Gastroesophageal sphincter (tissue), 4 donors: ENCODE measurements at regions not wholly inside any gene's neighbourhood (a gene's known extent, or its start where the extent isn't known, plus 50 kb on each side); places are given as distances from the start of the nearest gene placed in this dataset.

ENCODE experiments used
- ATAC-seq: fragments of 150-250 bp; one replicate; pipeline ENCODE4 v1.9.1; 2016; ENCODE audit warnings: mild to moderate bottlenecking, moderate library complexity
- H3K27ac ChIP-seq, 4 donors: fragments of 200-600 bp; sonication (generic) in 3 of 4; 1 replicate in 3 of 4; 2 replicates in 1 of 4; pipeline ENCODE4 v1.5.1; 2016 to 2019
- H3K27me3 ChIP-seq: fragments of 200-600 bp; sonication (generic); one replicate; pipeline ENCODE4 v1.5.1; 2019
- H3K36me3 ChIP-seq, 2 donors: fragments of 200-600 bp; sonication (generic); one replicate each; pipeline ENCODE4 v1.5.1; 2019; ENCODE audit warnings: control low read depth in 1 of 2
- H3K4me1 ChIP-seq, 3 donors: fragments of 200-600 bp; sonication (generic); 1 replicate in 2 of 3; 2 replicates in 1 of 3; pipeline ENCODE4 v1.5.1; 2016 to 2019; ENCODE audit warnings: control low read depth in 2 of 3
- H3K4me3 ChIP-seq, 2 donors: fragments of 200-600 bp; sonication (generic); one replicate each; pipeline ENCODE4 v1.5.1; 2019; ENCODE audit warnings: mild to moderate bottlenecking in 1 of 2, moderate library complexity in 1 of 2
- H3K9me3 ChIP-seq, 3 donors: fragments of 200-600 bp; sonication (generic); one replicate each; pipeline ENCODE4 v1.5.1; 2017 to 2019; ENCODE audit warnings: control low read depth in 2 of 3
- EP300 ChIP-seq: sonication (generic); formaldehyde crosslinking; IDR thresholded peaks from one replicate; pipeline ENCODE4 v1.6.1; 2017; ENCODE audit warnings: antibody characterized with exemption, mild to moderate bottlenecking
- POLR2A ChIP-seq, 2 donors: fragments of 450-650 bp; IDR thresholded peaks; one replicate each; pipeline ENCODE4 v1.6.1; 2017; ENCODE audit warnings: antibody characterized with exemption in 2 of 2, mild to moderate bottlenecking in 2 of 2, moderate library complexity in 1 of 2
- POLR2AphosphoS5 ChIP-seq: sonication (generic); formaldehyde crosslinking; IDR thresholded peaks from one replicate; pipeline ENCODE4 v1.6.1; 2017; ENCODE audit warnings: antibody characterized with exemption
- WGBS, 2 donors: methylation state at CpG; one replicate each; pipeline ENCODE4 v1.1.5; 2018; ENCODE audit warnings: low coverage in 1 of 2; 5-methylcytosine and 5-hydroxymethylcytosine counted together
- TF ChIP-seq, protein P1 (sequence below), 4 experiments: fragments of 200-600 bp in 2 of 4; fragments of 450-650 bp in 2 of 4; sonication (generic) in 1 of 4; IDR thresholded peaks; one replicate each; pipeline ENCODE4 v1.5.1; 2017 to 2019; ENCODE audit warnings: antibody characterized with exemption in 4 of 4, mild to moderate bottlenecking in 2 of 4, moderate library complexity in 2 of 4

DNA sequence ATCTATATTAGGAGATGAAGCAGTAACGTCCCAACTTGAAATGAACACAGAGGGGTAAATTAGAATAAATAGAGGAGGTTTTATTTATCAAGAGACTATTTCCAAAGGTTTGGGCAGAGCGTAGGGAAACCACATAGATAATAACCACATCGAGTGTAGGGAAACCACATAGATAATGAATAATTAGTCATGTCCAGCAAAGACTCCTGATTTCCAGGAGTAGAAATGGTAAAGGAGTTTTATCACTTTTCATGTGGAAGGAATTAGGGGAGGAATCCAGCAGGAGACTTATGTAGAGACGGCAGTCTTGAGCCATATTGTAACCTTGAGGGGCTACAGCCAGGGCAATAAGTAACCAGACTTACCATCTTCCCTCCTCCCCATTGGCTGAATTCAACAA is 136.3 kb upstream of the CSNK1A1L start:
- H3K27me3 ChIP-seq, result no peaks in the 10 kb centered on the region
- no peak for ATAC-seq
- H3K4me3 ChIP-seq, result no peak overlapping the region
- no peaks in the 10 kb centered on the region for H3K4me1 ChIP-seq
- H3K36me3 ChIP-seq, result no peaks in the 10 kb centered on the region
- no peaks in the 10 kb centered on the region for H3K9me3 ChIP-seq
- no peak for TF ChIP-seq EP300
- TF ChIP-seq POLR2A (IDR thresholded peaks at IDR 0.05), result no peak
- no peak for TF ChIP-seq POLR2AphosphoS5
- TF ChIP-seq, protein P1, sequence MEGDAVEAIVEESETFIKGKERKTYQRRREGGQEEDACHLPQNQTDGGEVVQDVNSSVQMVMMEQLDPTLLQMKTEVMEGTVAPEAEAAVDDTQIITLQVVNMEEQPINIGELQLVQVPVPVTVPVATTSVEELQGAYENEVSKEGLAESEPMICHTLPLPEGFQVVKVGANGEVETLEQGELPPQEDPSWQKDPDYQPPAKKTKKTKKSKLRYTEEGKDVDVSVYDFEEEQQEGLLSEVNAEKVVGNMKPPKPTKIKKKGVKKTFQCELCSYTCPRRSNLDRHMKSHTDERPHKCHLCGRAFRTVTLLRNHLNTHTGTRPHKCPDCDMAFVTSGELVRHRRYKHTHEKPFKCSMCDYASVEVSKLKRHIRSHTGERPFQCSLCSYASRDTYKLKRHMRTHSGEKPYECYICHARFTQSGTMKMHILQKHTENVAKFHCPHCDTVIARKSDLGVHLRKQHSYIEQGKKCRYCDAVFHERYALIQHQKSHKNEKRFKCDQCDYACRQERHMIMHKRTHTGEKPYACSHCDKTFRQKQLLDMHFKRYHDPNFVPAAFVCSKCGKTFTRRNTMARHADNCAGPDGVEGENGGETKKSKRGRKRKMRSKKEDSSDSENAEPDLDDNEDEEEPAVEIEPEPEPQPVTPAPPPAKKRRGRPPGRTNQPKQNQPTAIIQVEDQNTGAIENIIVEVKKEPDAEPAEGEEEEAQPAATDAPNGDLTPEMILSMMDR (IDR thresholded peaks at IDR 0.05), result no peak
- H3K27ac ChIP-seq, result no peak overlapping the region
- WGBS, 2 donors, result 45 to 79% methylated on average over 3 to 4 of the region's 4 CpGs

DNA sequence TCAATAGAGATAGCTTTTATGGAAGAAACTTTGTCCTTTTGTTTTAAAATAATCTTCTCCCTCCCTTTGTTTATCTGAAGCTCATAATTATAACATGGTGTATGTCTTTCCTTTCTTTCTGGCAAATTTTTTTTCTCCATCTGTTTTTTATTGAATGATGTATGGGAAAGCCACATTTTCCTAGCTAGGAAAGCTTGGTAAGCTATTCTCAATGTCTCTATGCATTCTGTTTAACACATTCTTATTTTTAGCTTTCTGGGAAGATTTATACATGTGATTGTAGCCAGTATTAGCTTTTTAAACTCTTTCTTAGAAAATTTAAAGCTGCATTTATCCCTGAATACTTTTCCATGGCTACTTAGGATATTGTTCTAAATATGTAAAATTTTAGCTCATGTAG is 124.9 kb upstream of the CSNK1A1L start:
- H3K9me3 ChIP-seq, result no peaks in the 10 kb centered on the region
- ATAC-seq, result no peak
- H3K4me3 ChIP-seq, result no peak overlapping the region
- H3K36me3 ChIP-seq, result no peaks in the 10 kb centered on the region
- no peak overlapping the region for H3K27ac ChIP-seq
- no peaks in the 10 kb centered on the region for H3K27me3 ChIP-seq
- TF ChIP-seq POLR2A (IDR thresholded peaks at IDR 0.05), result no peak
- TF ChIP-seq, protein P1 (IDR thresholded peaks at IDR 0.05), result no peak
- no peak for TF ChIP-seq POLR2AphosphoS5
- no peak for TF ChIP-seq EP300
- peaks cover 0 to 7% (median 0%) of the 10 kb centered on the region in 3 donors for H3K4me1 ChIP-seq

DNA sequence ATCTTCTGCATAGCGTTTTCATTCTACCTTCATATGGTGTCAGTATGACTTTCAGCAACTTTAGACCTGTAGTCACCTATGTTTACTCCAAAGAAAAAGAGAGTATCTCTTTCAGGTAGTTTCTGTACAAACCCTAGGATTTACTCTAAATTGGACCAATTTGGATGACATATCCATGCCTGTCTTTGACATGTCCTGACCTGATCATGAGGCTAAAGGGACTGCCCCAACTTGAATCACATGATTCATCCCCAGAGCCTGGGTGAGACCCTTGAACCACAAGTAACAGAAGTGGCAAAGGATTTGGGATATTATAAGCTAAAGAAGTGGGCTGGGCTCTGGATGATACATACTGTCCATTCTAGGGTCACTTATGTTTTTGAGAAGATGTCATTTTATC is 124.5 kb upstream of the CSNK1A1L start:
- no peaks in the 10 kb centered on the region for H3K36me3 ChIP-seq
- WGBS, 2 donors, result 0% methylated on average over 1 of the region's 1 CpG
- H3K27me3 ChIP-seq, result no peaks in the 10 kb centered on the region
- H3K27ac ChIP-seq, result no peak overlapping the region
- peaks cover 0 to 7% (median 0%) of the 10 kb centered on the region in 3 donors for H3K4me1 ChIP-seq
- H3K4me3 ChIP-seq, result no peak overlapping the region
- TF ChIP-seq POLR2AphosphoS5 (no peak), EP300 (no peak), POLR2A (IDR thresholded peaks at IDR 0.05) (no peak)
- TF ChIP-seq, protein P1 (IDR thresholded peaks at IDR 0.05), result no peak
- H3K9me3 ChIP-seq, result no peaks in the 10 kb centered on the region
- no peak for ATAC-seq

DNA sequence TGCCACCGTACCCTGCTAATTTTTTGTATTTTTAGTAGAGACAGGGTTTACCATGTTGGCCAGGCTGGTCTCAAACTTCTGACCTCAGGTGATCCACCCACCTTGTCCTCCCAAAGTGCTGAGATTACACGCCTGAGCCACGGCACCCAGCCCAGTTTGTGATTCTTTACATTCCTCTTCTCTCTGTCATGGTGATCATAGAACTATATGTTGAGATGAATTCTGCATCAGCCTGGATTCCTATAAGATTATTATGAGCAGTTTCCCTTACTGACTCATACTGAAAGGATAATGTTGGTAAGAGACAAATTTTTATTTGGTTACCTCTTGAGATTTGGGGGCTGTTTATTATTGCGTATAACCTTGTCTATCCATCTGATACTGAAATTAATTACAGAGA is 121.5 kb upstream of the CSNK1A1L start:
- no peaks in the 10 kb centered on the region for H3K36me3 ChIP-seq
- H3K27ac ChIP-seq, result no peak overlapping the region
- 95 to 96% methylated on average over 3 to 4 of the region's 4 CpGs for WGBS, 2 donors
- H3K4me3 ChIP-seq, result no peak overlapping the region
- no peak for TF ChIP-seq POLR2A (IDR thresholded peaks at IDR 0.05)
- no peak for TF ChIP-seq EP300
- TF ChIP-seq POLR2AphosphoS5, result no peak
- TF ChIP-seq, protein P1 (IDR thresholded peaks at IDR 0.05), result no peak
- no peaks in the 10 kb centered on the region for H3K27me3 ChIP-seq
- H3K9me3 ChIP-seq, result no peaks in the 10 kb centered on the region
- no peak for ATAC-seq
- peaks cover 0 to 7% (median 0%) of the 10 kb centered on the region in 3 donors for H3K4me1 ChIP-seq

DNA sequence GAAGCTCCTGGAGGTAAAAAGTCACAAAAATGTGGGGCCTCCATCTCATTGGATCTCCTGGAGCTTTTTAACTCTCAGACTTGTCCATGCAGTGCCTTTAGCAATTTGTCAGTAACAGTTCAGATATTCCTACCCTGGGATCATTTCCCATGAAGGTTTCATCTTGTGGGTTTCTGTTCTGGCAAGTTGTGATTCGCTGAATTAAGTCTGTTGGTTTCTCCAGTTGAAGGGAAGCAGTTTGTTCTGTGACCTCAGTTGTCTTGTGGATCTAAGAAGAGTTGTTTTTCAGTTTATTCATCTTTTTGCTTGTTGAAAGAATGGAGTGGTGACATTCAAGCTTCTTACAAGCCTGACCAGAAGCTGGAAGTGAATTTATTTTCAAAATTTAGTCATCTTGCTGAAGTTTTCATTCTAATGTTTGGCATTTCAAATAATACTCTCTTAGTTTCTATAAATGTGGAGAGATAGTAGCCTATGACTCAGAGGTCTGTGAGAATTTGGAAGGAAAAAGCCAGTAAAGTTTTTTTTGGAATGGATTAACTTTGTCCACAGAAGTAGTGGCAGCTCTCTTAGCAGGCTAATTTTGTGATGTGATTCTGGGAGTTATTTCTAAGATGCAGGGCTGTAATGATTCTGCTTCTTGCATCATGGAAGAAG is 120.1 kb upstream of the CSNK1A1L start:
- 44 to 86% methylated on average over 1 of the region's 1 CpG for WGBS, 2 donors
- no peak for ATAC-seq
- H3K4me3 ChIP-seq, result no peak overlapping the region
- H3K36me3 ChIP-seq, result no peaks in the 10 kb centered on the region
- no peaks in the 10 kb centered on the region for H3K27me3 ChIP-seq
- peaks cover 0 to 7% (median 0%) of the 10 kb centered on the region in 3 donors for H3K4me1 ChIP-seq
- TF ChIP-seq, protein P1 (IDR thresholded peaks at IDR 0.05), result no peak
- TF ChIP-seq POLR2AphosphoS5, result no peak
- TF ChIP-seq EP300, result no peak
- H3K9me3 ChIP-seq, result no peaks in the 10 kb centered on the region
- no peak overlapping the region for H3K27ac ChIP-seq
